T-helper 9 cell (primary cell): ENCODE measurements at regions not wholly inside any gene's neighbourhood (a gene's known extent, or its start where the extent isn't known, plus 50 kb on each side); places are given as distances from the start of the nearest gene placed in this dataset.

ENCODE experiments used
- DNase-seq: peaks from one replicate; pipeline ENCODE4 v3.0.0-alpha.2; 2020

DNA sequence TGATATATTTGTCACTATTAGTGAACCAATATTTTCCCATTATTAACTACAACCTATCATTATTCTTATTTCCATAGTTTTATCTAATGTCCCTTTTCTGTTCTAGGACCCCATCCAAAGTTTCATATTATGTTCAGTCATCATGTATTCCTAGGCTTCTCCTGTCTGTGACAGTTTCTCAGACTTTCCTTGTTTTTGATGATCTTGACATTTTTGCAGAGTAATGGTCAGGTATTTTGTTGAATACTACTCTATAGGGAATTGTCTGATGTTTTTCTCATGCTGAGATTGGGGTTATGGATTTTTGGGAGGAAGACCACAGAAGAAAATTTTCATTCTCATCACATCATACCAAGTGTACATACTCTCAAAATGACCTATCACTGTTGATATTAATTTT lies 684.6 kb downstream of the PLCL1 start:
- DNase-seq, result no peak

GRCh38 chr2:198483051-198483450 lies 678.7 kb downstream of the PLCL1 start:
- DNase-seq, result no peak

DNA sequence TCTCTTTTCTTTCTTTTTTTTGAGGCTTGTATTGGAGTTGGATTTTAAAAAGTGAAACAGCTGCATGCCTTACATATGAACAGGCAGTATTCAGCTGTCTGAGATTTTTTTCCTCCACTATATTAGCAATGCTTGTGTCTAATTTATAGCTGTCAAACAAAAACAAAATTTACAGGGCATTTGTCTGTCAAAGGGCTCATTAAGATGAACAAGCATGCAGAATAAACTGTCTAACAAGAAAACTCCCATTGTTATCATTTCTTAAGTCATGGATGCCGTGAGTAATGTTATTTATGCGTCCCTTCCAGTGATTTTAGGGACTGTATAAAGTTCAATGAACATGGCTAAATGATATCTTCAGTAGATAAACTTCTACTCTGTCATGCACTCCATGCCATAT lies 674.7 kb downstream of the PLCL1 start:
- DNase-seq, result no peak

GRCh38 chr2:198478361-198478760 lies 674.0 kb downstream of the PLCL1 start:
- no peak for DNase-seq

- DNase-seq, result no peak
Measured at GRCh38 chr2:198476007-198476406, 671.6 kb downstream of the PLCL1 start.

DNA sequence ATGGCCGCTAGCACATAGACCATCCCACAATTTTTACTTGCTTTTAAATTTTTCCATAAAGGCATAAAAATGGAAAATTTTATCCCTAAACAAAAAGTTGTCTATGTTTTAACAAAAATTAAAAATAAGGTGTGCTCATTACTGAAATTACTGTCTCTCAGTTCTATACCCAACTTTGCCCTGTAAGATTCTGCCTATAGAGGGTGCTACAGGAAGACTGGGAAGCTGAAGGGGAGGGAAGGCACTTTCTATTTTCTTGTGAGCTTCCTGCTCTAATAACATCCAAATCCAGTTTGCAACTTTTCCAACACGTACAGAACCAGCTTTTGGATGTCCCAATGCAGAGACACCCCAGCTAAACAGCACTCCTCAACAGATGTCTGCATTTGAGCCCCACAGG lies 666.9 kb downstream of the PLCL1 start:
- DNase-seq, result no peak

GRCh38 chr2:198468136-198468535 lies 663.7 kb downstream of the PLCL1 start:
- no peak for DNase-seq

GRCh38 chr2:198465970-198466369 lies 661.6 kb downstream of the PLCL1 start:
- DNase-seq, result no peak

- DNase-seq, result no peak
Measured at GRCh38 chr2:198456418-198456817, 652.0 kb downstream of the PLCL1 start.

- DNase-seq, result no peak
Measured at GRCh38 chr2:198453866-198454265, 649.5 kb downstream of the PLCL1 start.

DNA sequence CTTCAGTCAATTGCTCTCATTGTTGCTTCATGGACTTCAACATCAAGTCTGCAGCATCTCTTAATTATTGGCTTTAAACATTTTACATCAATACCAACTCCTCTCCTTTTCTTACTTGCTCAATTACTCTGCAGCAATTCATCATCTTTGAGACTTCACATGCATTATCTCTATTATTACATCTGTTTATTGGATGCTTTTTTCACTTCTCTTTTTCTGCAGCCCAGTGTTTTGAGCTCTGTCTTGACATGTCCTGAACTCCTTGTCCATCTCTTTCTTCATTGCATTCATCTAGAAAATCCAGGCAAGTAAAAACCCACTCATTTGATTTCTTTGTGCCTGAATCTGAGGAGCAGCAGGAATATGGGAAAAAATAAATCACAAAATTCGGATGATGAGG lies 647.9 kb downstream of the PLCL1 start:
- DNase-seq, result no peak

- DNase-seq, result no peak
Measured at GRCh38 chr2:198448789-198449188, 644.4 kb downstream of the PLCL1 start.

- no peak for DNase-seq
Measured at GRCh38 chr2:198444800-198445287, 640.5 kb downstream of the PLCL1 start.

- no peak for DNase-seq
Measured at GRCh38 chr2:198441901-198442300, 637.5 kb downstream of the PLCL1 start.

- no peak for DNase-seq
Measured at GRCh38 chr2:198441246-198441645, 636.9 kb downstream of the PLCL1 start.

- DNase-seq, result no peak
Measured at GRCh38 chr2:198440833-198441232, 636.4 kb downstream of the PLCL1 start.

GRCh38 chr2:198438331-198438730 lies 633.9 kb downstream of the PLCL1 start:
- DNase-seq, result no peak

DNA sequence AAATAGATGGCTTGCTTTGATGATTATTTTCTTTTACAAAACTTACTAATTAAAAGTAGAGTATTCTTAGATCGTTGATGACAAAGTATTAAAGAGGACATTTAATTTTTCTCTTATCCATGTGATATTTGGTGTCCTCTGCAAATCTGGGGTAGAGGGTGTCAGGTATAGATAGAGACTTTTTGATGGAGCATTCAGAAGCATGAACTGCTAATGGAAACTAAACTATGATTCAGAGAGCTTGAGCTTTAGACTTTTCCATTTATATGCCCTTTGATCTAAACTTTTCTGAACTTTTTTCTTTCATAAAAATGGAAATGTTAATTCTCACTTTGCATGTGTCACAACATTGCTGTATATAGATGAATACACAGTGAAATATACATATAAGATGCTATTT lies 619.7 kb downstream of the PLCL1 start:
- DNase-seq, result no peak

GRCh38 chr2:198417836-198418235 lies 613.4 kb downstream of the PLCL1 start:
- DNase-seq, result no peak

DNA sequence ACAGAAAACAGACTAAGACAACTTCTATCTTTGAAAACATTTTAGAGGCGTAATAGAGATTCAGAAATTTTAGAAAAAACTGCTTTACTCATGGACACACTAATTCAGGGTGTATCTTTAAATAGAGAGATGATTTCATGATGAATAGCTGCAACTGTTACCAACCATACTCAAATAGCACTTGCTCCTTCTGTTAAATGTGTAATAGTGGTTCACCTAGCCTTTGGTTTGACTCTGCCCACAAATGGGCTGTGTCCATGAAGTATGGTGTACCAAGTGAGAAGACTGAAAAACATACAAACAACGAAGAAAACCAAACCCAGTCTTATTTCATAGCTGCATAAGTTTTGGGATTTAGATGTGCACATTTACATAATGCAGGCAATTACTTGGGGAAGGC lies 610.6 kb downstream of the PLCL1 start:
- no peak for DNase-seq

DNA sequence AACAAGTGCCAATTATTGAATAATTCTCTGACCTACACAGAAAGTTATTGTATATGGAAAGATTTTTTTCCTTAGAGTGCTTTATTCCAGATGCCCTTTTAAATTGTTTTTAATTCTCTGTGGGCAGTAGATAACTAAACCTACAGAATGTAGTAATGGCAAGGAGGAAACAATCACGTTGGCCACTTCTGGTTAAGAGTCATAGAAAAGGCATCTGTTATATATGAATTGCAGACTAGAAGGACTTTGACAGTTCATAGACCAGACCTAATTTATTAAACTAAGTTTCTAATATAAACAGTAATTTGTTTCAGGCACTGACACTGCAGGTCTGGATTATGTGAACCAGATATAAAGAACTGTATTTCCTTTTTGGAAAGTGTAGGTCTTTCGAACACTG lies 607.5 kb downstream of the PLCL1 start:
- DNase-seq, result no peak

GRCh38 chr2:198408171-198408570 lies 603.8 kb downstream of the PLCL1 start:
- no peak for DNase-seq

DNA sequence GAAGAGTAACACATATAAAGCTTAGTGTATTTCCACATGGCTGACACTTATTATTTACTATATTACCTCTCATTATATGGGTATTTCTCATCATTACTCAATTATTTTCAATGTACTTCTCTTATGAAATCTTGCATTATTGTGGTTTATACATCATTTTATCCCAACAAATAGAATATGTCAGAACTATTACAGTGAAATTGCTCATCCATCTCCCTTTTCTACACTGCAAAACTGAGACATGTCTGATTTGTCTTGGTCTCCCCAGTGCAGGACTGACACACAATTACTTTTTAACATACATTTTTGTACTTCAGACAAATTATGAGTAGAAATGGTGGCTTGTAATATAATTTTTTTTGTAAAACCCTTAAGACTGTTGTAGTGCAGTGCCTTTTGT lies 600.9 kb downstream of the PLCL1 start:
- DNase-seq, result no peak

DNA sequence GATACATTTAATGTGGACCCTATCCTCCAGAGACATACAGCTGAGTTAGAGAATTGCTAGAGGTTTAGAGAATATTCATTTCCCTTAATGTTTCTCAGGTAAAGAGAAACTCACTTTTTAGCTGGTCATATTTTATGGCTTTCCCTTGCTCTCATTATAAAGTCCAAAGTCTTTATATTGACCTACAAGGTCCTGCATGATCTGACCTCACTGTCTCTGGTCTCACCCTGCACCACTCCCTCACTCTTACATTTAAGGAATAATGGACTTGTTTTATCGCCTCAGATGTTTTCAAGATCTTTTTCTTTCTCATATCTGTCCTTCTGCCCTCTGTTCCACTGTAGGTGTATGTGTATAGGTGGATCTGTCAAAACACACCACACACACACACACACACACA lies 597.3 kb downstream of the PLCL1 start:
- DNase-seq, result no peak

GRCh38 chr2:198400999-198401398 lies 596.6 kb downstream of the PLCL1 start:
- DNase-seq, result no peak

GRCh38 chr2:198394208-198394607 lies 589.8 kb downstream of the PLCL1 start:
- DNase-seq, result no peak
